ENCODE measurements at regions not wholly inside any gene's neighbourhood (a gene's known extent, or its start where the extent isn't known, plus 50 kb on each side); places are given as distances from the start of the nearest gene placed in this dataset.

DNA sequence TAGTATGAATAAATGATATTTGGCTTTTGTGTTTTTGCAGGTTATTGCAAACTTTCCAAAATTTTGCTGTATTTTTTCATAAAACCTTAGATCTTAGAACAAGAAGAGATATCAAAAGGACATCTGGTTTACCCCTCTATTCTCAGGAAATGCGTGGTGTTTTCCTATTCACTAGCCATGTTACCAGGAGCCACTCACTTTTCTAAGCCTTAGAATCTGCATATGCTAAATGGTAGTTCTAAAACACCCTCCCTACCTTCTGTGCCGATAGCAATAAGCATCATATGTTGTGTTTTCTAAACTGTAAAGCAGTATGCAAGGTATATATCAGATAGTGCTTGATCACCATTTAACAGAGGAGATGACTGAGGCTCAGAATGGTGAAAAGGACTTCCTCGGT lies 715.0 kb upstream of the CELF2 start:
- H2AFZ ChIP-seq (ENCODE audit: low read depth, low read length), result no peak overlapping the region
- no peaks in the 10 kb centered on the region for H3K36me3 ChIP-seq (ENCODE audit: control insufficient read depth in 2 of 2, extremely low read depth in 1 of 2, insufficient read depth in 2 of 2, low read length in 2 of 2)
- no peak overlapping the region for H3K9ac ChIP-seq (replicated peaks; ENCODE audit: extremely low read depth, insufficient read depth, low read length)
- POLR2A ChIA-PET, result no interaction called here
- no peaks in the 10 kb centered on the region for H3K9me3 ChIP-seq (replicated peaks; ENCODE audit: control insufficient read depth, insufficient read depth, low read length)
- no peaks in the 10 kb centered on the region for H3K79me2 ChIP-seq (ENCODE audit: control insufficient read depth, insufficient read depth, low read length)
- no peak for DNase-seq (ENCODE audit: low read depth, low spot score)
- no peaks in the 10 kb centered on the region for H4K20me1 ChIP-seq (replicated peaks; ENCODE audit: control insufficient read depth, extremely low read depth, insufficient read depth, low read length)
- TF ChIP-seq MYC (IDR thresholded peaks at IDR 0.05; ENCODE audit: low read depth, low read length) (no peak), GATA2 (IDR thresholded peaks at IDR 0.05; ENCODE audit: insufficient read depth, insufficient read length, low read depth, low read length) (no peak), POLR2AphosphoS5 (IDR thresholded peaks at IDR 0.05; ENCODE audit: insufficient read depth, low read depth, low read length) (no peak), POLR2A (IDR thresholded peaks at IDR 0.05; ENCODE audit: low read depth, low read length) (no peak)
- no peaks in the 10 kb centered on the region for H3K4me1 ChIP-seq (ENCODE audit: control insufficient read depth, extremely low read depth, insufficient read depth, low read length)
- intact Hi-C loops (cut with micrococcal nuclease), result no loop called here
- H3K4me3 ChIP-seq (replicated peaks in 1 of 3; ENCODE audit: insufficient read depth in 1 of 3, low read depth in 1 of 3, low read length in 3 of 3), result no peak overlapping the region
- no TSS peak for BruUV-seq (replicated peaks)
- dilution Hi-C loops (cut with MboI; ENCODE audit: extremely low pct_ligation_motif_present, low sequenced_read_pairs), result no loop called here
- no peaks in the 10 kb centered on the region for H3K9me1 ChIP-seq (replicated peaks; ENCODE audit: control insufficient read depth, extremely low read depth, insufficient read depth, low read length)
- H3K27me3 ChIP-seq (ENCODE audit: control insufficient read depth in 2 of 2, insufficient read depth in 2 of 2, low read length in 2 of 2), result no peaks in the 10 kb centered on the region
- no peak for FAIRE-seq
- no peak overlapping the region for H3K27ac ChIP-seq (ENCODE audit: insufficient read depth, low read depth, low read length)
- no peak overlapping the region for H3K4me2 ChIP-seq (ENCODE audit: insufficient read depth, low read length)
- CTCF ChIA-PET, result no interaction called here

DNA sequence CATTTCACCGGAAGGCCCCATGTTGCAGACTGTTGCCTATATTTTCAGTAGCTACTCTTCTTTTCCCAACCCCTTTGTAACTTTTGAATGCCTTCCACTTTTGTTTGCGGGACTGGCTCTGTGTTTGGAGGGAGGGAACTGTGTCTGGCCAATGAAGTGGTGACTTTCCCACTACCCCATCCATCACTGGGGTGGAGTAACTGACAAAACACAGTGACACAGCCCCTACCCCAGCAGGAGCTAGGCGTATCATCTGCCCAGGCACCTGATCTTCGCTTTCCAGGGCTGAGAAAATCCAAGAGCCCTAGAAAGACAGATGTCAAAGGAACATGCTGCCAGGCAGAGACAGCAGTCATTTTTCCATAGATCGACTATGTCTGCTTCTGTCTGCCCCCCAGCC lies 710.6 kb upstream of the CELF2 start:
- H3K9ac ChIP-seq (replicated peaks; ENCODE audit: extremely low read depth, insufficient read depth, low read length), result no peak overlapping the region
- no peak overlapping the region for H3K27ac ChIP-seq (ENCODE audit: insufficient read depth, low read depth, low read length)
- POLR2A ChIA-PET, result no interaction called here
- no peaks in the 10 kb centered on the region for H3K9me3 ChIP-seq (replicated peaks; ENCODE audit: control insufficient read depth, insufficient read depth, low read length)
- no peaks in the 10 kb centered on the region for H3K79me2 ChIP-seq (ENCODE audit: control insufficient read depth, insufficient read depth, low read length)
- BruUV-seq (replicated peaks), result no TSS peak
- H3K9me1 ChIP-seq (replicated peaks; ENCODE audit: control insufficient read depth, extremely low read depth, insufficient read depth, low read length), result no peaks in the 10 kb centered on the region
- H3K36me3 ChIP-seq (ENCODE audit: control insufficient read depth in 2 of 2, extremely low read depth in 1 of 2, insufficient read depth in 2 of 2, low read length in 2 of 2), result no peaks in the 10 kb centered on the region
- no peak for DNase-seq (ENCODE audit: low read depth, low spot score)
- H3K4me3 ChIP-seq (replicated peaks in 1 of 3; ENCODE audit: insufficient read depth in 1 of 3, low read depth in 1 of 3, low read length in 3 of 3), result no peak overlapping the region
- CTCF ChIA-PET, result no interaction called here
- no peak for FAIRE-seq
- H3K4me2 ChIP-seq (ENCODE audit: insufficient read depth, low read length), result no peak overlapping the region
- no peak for TF ChIP-seq EZH2 (IDR thresholded peaks at IDR 0.05; ENCODE audit: borderline replicate concordance, low read depth, low read length, severe bottlenecking)
- no peak for TF ChIP-seq POLR2A (IDR thresholded peaks at IDR 0.05; ENCODE audit: low read depth, low read length)
- TF ChIP-seq, protein P1, sequence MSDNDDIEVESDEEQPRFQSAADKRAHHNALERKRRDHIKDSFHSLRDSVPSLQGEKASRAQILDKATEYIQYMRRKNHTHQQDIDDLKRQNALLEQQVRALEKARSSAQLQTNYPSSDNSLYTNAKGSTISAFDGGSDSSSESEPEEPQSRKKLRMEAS (IDR thresholded peaks at IDR 0.05; ENCODE audit: insufficient read depth, insufficient read length), result no peak
- TF ChIP-seq, protein P2, sequence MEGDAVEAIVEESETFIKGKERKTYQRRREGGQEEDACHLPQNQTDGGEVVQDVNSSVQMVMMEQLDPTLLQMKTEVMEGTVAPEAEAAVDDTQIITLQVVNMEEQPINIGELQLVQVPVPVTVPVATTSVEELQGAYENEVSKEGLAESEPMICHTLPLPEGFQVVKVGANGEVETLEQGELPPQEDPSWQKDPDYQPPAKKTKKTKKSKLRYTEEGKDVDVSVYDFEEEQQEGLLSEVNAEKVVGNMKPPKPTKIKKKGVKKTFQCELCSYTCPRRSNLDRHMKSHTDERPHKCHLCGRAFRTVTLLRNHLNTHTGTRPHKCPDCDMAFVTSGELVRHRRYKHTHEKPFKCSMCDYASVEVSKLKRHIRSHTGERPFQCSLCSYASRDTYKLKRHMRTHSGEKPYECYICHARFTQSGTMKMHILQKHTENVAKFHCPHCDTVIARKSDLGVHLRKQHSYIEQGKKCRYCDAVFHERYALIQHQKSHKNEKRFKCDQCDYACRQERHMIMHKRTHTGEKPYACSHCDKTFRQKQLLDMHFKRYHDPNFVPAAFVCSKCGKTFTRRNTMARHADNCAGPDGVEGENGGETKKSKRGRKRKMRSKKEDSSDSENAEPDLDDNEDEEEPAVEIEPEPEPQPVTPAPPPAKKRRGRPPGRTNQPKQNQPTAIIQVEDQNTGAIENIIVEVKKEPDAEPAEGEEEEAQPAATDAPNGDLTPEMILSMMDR (IDR thresholded peaks at IDR 0.05; ENCODE audit: extremely low read depth in 1 of 2, insufficient read depth in 1 of 2, low read depth in 1 of 2, low read length in 2 of 2), result no peak
- TF ChIP-seq FOS (IDR thresholded peaks at IDR 0.05; ENCODE audit: borderline replicate concordance, insufficient read depth, low read length), result no peak
- dilution Hi-C loops (cut with MboI; ENCODE audit: extremely low pct_ligation_motif_present, low sequenced_read_pairs), result no loop called here
- no peaks in the 10 kb centered on the region for H4K20me1 ChIP-seq (replicated peaks; ENCODE audit: control insufficient read depth, extremely low read depth, insufficient read depth, low read length)
- intact Hi-C loops (cut with micrococcal nuclease), result no loop called here
- no peak overlapping the region for H2AFZ ChIP-seq (ENCODE audit: low read depth, low read length)
- H3K4me1 ChIP-seq (ENCODE audit: control insufficient read depth, extremely low read depth, insufficient read depth, low read length), result no peaks in the 10 kb centered on the region
- H3K27me3 ChIP-seq (ENCODE audit: control insufficient read depth in 2 of 2, insufficient read depth in 2 of 2, low read length in 2 of 2), result no peaks in the 10 kb centered on the region

Data from endothelial cell of umbilical vein (primary cell).